ENCODE measurements at regions not wholly inside any gene's neighbourhood (a gene's known extent, or its start where the extent isn't known, plus 50 kb on each side); places are given as distances from the start of the nearest gene placed in this dataset.
"Not testable (repeated sequence)": the region's sequence is repeated elsewhere in the genome, so short reads cannot be mapped to it uniquely, and the experiment has no call there.

- DNase-seq (ENCODE audit: low read depth in 1 of 2, low spot score in 1 of 2), result no peak
- no peak overlapping the region for H3K4me3 ChIP-seq (replicated peaks; ENCODE audit: insufficient read depth, low read length)
- no peak overlapping the region for H3K27ac ChIP-seq (replicated peaks)
- no peaks in the 10 kb centered on the region for H3K27me3 ChIP-seq (ENCODE audit: insufficient read depth, poor library complexity, severe bottlenecking)
- TF ChIP-seq POLR2AphosphoS5 (IDR thresholded peaks at IDR 0.05; ENCODE audit: low read depth) (no peak), SPI1 (IDR thresholded peaks at IDR 0.05; ENCODE audit: borderline replicate concordance, low read depth) (no peak)
Measured at GRCh38 chr7:86050918-86051317, 592.8 kb upstream of the GRM3 start.

- Histone ChIP-seq H3K27ac (replicated peaks) (no peak overlapping the region), H3K27me3 (ENCODE audit: insufficient read depth, poor library complexity, severe bottlenecking) (no peaks in the 10 kb centered on the region), H3K4me3 (replicated peaks; ENCODE audit: insufficient read depth, low read length) (no peak overlapping the region)
- TF ChIP-seq SPI1 (IDR thresholded peaks at IDR 0.05; ENCODE audit: borderline replicate concordance, low read depth) (no peak), CTCF (IDR thresholded peaks at IDR 0.05; ENCODE audit: insufficient read depth, low read length) (no peak), REST (IDR thresholded peaks at IDR 0.05; ENCODE audit: insufficient replicate concordance, low read depth) (no peak), GABPA (IDR thresholded peaks at IDR 0.05; ENCODE audit: low read depth) (no peak)
- DNase-seq (ENCODE audit: low read depth in 1 of 2, low spot score in 1 of 2), result no peak
Measured at GRCh38 chr7:86049910-86050309, 593.8 kb upstream of the GRM3 start.

DNA sequence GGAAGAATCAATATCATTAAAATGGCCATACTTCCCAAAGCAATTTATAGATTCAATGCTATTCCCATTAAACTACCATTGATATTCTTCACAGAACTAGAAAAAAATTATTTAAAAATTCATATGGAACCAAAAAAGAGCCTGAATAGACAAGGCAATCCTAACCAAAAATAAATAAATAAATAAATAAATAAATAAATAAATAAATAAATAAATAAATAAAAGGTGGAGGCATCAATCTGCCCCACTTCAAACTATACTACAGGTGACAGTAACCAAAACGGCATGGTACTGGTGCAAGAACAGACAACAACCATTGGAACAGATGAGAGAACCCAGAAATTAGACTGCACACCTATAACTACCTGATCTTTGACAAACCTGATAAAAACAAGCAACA is 598.5 kb upstream of the GRM3 start:
- DNase-seq (ENCODE audit: low read depth in 1 of 2, low spot score in 1 of 2); H3K27ac ChIP-seq (replicated peaks); H3K27me3 ChIP-seq (ENCODE audit: insufficient read depth, poor library complexity, severe bottlenecking); H3K4me3 ChIP-seq (replicated peaks; ENCODE audit: insufficient read depth, low read length): not testable (repeated sequence)

GRCh38 chr7:86025807-86026206 is 617.9 kb upstream of the GRM3 start:
- Histone ChIP-seq H3K27me3 (ENCODE audit: insufficient read depth, poor library complexity, severe bottlenecking) (no peaks in the 10 kb centered on the region), H3K27ac (replicated peaks) (no peak overlapping the region), H3K4me3 (replicated peaks; ENCODE audit: insufficient read depth, low read length) (no peak overlapping the region)
- no peak for DNase-seq (ENCODE audit: low read depth in 1 of 2, low spot score in 1 of 2)
- TF ChIP-seq SPI1 (IDR thresholded peaks at IDR 0.05; ENCODE audit: borderline replicate concordance, low read depth) (no peak), CTCF (IDR thresholded peaks at IDR 0.05; ENCODE audit: insufficient read depth, low read length) (no peak), GABPA (IDR thresholded peaks at IDR 0.05; ENCODE audit: low read depth) (no peak), POLR2AphosphoS5 (IDR thresholded peaks at IDR 0.05; ENCODE audit: low read depth) (no peak), REST (IDR thresholded peaks at IDR 0.05; ENCODE audit: insufficient replicate concordance, low read depth) (no peak)

DNA sequence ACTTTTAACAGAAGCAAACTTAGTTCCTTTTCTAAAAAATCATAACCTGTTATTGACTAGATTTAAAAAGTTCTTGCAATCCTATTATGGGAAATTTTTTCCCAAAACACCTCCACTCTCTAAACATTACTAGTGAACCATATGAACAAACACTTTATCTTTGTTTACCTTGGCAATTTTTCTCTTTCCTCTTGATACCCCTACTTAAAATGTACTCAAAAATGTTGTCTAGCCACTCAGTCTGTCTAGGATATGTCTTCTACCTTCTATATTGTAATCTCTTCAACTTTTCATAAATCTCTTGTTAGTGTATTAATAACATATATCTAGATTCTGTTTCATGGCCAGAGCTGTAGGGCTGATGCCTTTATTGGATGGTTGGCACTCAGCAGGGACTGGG is 630.0 kb upstream of the GRM3 start:
- Histone ChIP-seq H3K27ac (replicated peaks) (no peak overlapping the region), H3K4me3 (replicated peaks; ENCODE audit: insufficient read depth, low read length) (no peak overlapping the region)
- no peak for DNase-seq (ENCODE audit: low read depth in 1 of 2, low spot score in 1 of 2)

More for the DNA sequence above, 630.0 kb upstream of the GRM3 start:
- H3K27me3 ChIP-seq (ENCODE audit: insufficient read depth, poor library complexity, severe bottlenecking), result no peaks in the 10 kb centered on the region
- TF ChIP-seq GABPA (IDR thresholded peaks at IDR 0.05; ENCODE audit: low read depth) (no peak), CTCF (IDR thresholded peaks at IDR 0.05; ENCODE audit: insufficient read depth, low read length) (no peak), POLR2AphosphoS5 (IDR thresholded peaks at IDR 0.05; ENCODE audit: low read depth) (no peak), SPI1 (IDR thresholded peaks at IDR 0.05; ENCODE audit: borderline replicate concordance, low read depth) (no peak), REST (IDR thresholded peaks at IDR 0.05; ENCODE audit: insufficient replicate concordance, low read depth) (no peak)

Measured in HL-60 (cell line).